DOHH2 (cell line): ENCODE measurements at regions not wholly inside any gene's neighbourhood (a gene's known extent, or its start where the extent isn't known, plus 50 kb on each side); places are given as distances from the start of the nearest gene placed in this dataset.
"Not testable (repeated sequence)": the region's sequence is repeated elsewhere in the genome, so short reads cannot be mapped to it uniquely, and the experiment has no call there.

Experiments
- EZH2phosphoT487 ChIP-seq: fragments of 200-600 bp; sonication (generic); IDR thresholded peaks from 2 replicates; pipeline ENCODE4 v1.6.1; 2017; ENCODE audit warnings: borderline replicate concordance, mild to moderate bottlenecking, antibody characterized with exemption, low read length, moderate library complexity, mixed read lengths
- TF ChIP-seq, protein P1 (sequence below): fragments of 200-600 bp; sonication (generic); IDR thresholded peaks from one replicate; pipeline ENCODE4 v1.5.1; 2014; ENCODE audit warnings: antibody characterized with exemption, mild to moderate bottlenecking, low read depth, low read length; ENCODE audit not compliant: poor library complexity, severe bottlenecking

GRCh38 chr1:120248726-120249427 lies 72.6 kb upstream of the SEC22B start:
- TF ChIP-seq, protein P1, sequence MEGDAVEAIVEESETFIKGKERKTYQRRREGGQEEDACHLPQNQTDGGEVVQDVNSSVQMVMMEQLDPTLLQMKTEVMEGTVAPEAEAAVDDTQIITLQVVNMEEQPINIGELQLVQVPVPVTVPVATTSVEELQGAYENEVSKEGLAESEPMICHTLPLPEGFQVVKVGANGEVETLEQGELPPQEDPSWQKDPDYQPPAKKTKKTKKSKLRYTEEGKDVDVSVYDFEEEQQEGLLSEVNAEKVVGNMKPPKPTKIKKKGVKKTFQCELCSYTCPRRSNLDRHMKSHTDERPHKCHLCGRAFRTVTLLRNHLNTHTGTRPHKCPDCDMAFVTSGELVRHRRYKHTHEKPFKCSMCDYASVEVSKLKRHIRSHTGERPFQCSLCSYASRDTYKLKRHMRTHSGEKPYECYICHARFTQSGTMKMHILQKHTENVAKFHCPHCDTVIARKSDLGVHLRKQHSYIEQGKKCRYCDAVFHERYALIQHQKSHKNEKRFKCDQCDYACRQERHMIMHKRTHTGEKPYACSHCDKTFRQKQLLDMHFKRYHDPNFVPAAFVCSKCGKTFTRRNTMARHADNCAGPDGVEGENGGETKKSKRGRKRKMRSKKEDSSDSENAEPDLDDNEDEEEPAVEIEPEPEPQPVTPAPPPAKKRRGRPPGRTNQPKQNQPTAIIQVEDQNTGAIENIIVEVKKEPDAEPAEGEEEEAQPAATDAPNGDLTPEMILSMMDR = not testable (repeated sequence)
- not testable (repeated sequence) for TF ChIP-seq EZH2phosphoT487
